Astrocyte (in vitro differentiated cells and primary cell): ENCODE measurements at regions not wholly inside any gene's neighbourhood (a gene's known extent, or its start where the extent isn't known, plus 50 kb on each side); places are given as distances from the start of the nearest gene placed in this dataset.

Experiments used
- DNase-seq: peaks from one replicate; pipeline ENCODE4 v3.0.0-alpha.2; 2010; ENCODE audit warnings: low read depth
- FAIRE-seq: peaks from 2 replicates; lab custom pipeline; 2011; peaks lifted over from hg19 to GRCh38; lab: Jason Lieb, UNC
- H2AFZ ChIP-seq: 2 replicates; pipeline ENCODE4 v1.6.0; 2012; ENCODE audit warnings: low read depth, low read length, inconsistent platforms
- H3K27ac ChIP-seq: 2 replicates; pipeline ENCODE4 v1.5.1; 2011; ENCODE audit warnings: low read depth, low read length, inconsistent platforms
- H3K27me3 ChIP-seq: 2 replicates; pipeline ENCODE4 v1.6.0; 2011; ENCODE audit warnings: low read length, inconsistent platforms; ENCODE audit not compliant: insufficient read depth
- H3K36me3 ChIP-seq: 2 replicates; pipeline ENCODE4 v1.5.1; 2011; ENCODE audit warnings: low read length, inconsistent platforms; ENCODE audit not compliant: insufficient read depth
- H3K4me1 ChIP-seq: 2 replicates; pipeline ENCODE4 v1.5.1; 2011; ENCODE audit warnings: low read length, inconsistent platforms; ENCODE audit not compliant: insufficient read depth
- H3K4me2 ChIP-seq: 2 replicates; pipeline ENCODE4 v1.6.0; 2012; ENCODE audit warnings: low read length, inconsistent platforms
- H3K4me3 ChIP-seq: 2 replicates; pipeline ENCODE4 v1.5.1; 2011; ENCODE audit warnings: low read depth, mild to moderate bottlenecking, low read length, inconsistent platforms; ENCODE audit not compliant: insufficient read depth
- H3K79me2 ChIP-seq: 2 replicates; pipeline ENCODE4 v1.6.0; 2012; ENCODE audit warnings: mild to moderate bottlenecking, low read length, inconsistent platforms; ENCODE audit not compliant: insufficient read depth
- H3K9ac ChIP-seq: 2 replicates; pipeline ENCODE4 v1.6.0; 2012; ENCODE audit warnings: mild to moderate bottlenecking, low read length, inconsistent platforms
- H3K9me3 ChIP-seq: 2 replicates; pipeline ENCODE4 v1.5.1; 2012; ENCODE audit warnings: low read depth, mild to moderate bottlenecking, low read length, inconsistent platforms; ENCODE audit not compliant: insufficient read depth
- H4K20me1 ChIP-seq: 2 replicates; pipeline ENCODE4 v1.6.0; 2012; ENCODE audit warnings: low read length, inconsistent platforms; ENCODE audit not compliant: insufficient read depth
- H3K27ac Mint-ChIP-seq: one replicate; pipeline ENCODE4 v1.8.0; 2021; ENCODE audit warnings: mild to moderate bottlenecking, mixed read lengths; ENCODE audit not compliant: unreplicated experiment
- H3K27me3 Mint-ChIP-seq: one replicate; pipeline ENCODE4 v1.8.0; 2021; ENCODE audit warnings: low read depth, mixed read lengths; ENCODE audit not compliant: unreplicated experiment
- H3K36me3 Mint-ChIP-seq: one replicate; pipeline ENCODE4 v1.8.0; 2021; ENCODE audit warnings: low read depth, mixed read lengths; ENCODE audit not compliant: unreplicated experiment
- H3K4me1 Mint-ChIP-seq: one replicate; pipeline ENCODE4 v1.8.0; 2021; ENCODE audit warnings: low read depth, mixed read lengths; ENCODE audit not compliant: unreplicated experiment
- H3K4me3 Mint-ChIP-seq: one replicate; pipeline ENCODE4 v1.8.0; 2021; ENCODE audit warnings: mild to moderate bottlenecking, moderate library complexity, mixed read lengths; ENCODE audit not compliant: unreplicated experiment
- H3K9me3 Mint-ChIP-seq: one replicate; pipeline ENCODE4 v1.8.0; 2021; ENCODE audit warnings: mild to moderate bottlenecking, mixed read lengths; ENCODE audit not compliant: unreplicated experiment
- EZH2 ChIP-seq: IDR thresholded peaks from 2 replicates; pipeline ENCODE4 v1.6.1; 2012; ENCODE audit warnings: mild to moderate bottlenecking, low read length, inconsistent platforms; ENCODE audit not compliant: insufficient read depth
- TF ChIP-seq, protein P1 (sequence below): IDR thresholded peaks from 2 replicates; pipeline ENCODE4 v1.5.1; 2011; ENCODE audit warnings: low read depth, mild to moderate bottlenecking, inconsistent platforms, low read length, moderate library complexity; ENCODE audit not compliant: insufficient read depth

- H3K27me3 Mint-ChIP-seq, result no peaks in the 10 kb centered on the region
- Histone ChIP-seq H3K4me1 (peaks cover under 1% of the 10 kb centered on the region), H2AFZ (no peak overlapping the region), H3K36me3 (no peaks in the 10 kb centered on the region), H3K9me3 (no peaks in the 10 kb centered on the region), H3K4me3 (no peak overlapping the region), H3K9ac (no peak overlapping the region), H3K27me3 (no peaks in the 10 kb centered on the region), H4K20me1 (no peaks in the 10 kb centered on the region), H3K79me2 (no peaks in the 10 kb centered on the region), H3K4me2 (no peak overlapping the region), H3K27ac (no peak overlapping the region)
- no peak for TF ChIP-seq EZH2
- TF ChIP-seq, protein P1, sequence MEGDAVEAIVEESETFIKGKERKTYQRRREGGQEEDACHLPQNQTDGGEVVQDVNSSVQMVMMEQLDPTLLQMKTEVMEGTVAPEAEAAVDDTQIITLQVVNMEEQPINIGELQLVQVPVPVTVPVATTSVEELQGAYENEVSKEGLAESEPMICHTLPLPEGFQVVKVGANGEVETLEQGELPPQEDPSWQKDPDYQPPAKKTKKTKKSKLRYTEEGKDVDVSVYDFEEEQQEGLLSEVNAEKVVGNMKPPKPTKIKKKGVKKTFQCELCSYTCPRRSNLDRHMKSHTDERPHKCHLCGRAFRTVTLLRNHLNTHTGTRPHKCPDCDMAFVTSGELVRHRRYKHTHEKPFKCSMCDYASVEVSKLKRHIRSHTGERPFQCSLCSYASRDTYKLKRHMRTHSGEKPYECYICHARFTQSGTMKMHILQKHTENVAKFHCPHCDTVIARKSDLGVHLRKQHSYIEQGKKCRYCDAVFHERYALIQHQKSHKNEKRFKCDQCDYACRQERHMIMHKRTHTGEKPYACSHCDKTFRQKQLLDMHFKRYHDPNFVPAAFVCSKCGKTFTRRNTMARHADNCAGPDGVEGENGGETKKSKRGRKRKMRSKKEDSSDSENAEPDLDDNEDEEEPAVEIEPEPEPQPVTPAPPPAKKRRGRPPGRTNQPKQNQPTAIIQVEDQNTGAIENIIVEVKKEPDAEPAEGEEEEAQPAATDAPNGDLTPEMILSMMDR, result no peak
- peak; percentile 63 for FAIRE-seq
- no peak overlapping the region for H3K27ac Mint-ChIP-seq
- no peaks in the 10 kb centered on the region for H3K36me3 Mint-ChIP-seq
- DNase-seq, result peak; percentile 76
- no peak overlapping the region for H3K4me3 Mint-ChIP-seq
- H3K4me1 Mint-ChIP-seq, result peaks cover 18% of the 10 kb centered on the region
- H3K9me3 Mint-ChIP-seq, result peaks cover 5% of the 10 kb centered on the region
Observed at GRCh38 chr2:39991298-39991697, 212.2 kb upstream of the THUMPD2 start.

GRCh38 chr2:39990335-39990900, 211.4 kb upstream of the THUMPD2 start:
- no peaks in the 10 kb centered on the region for H3K9me3 ChIP-seq
- H3K4me1 ChIP-seq, result no peaks in the 10 kb centered on the region
- no peak for FAIRE-seq
- no peaks in the 10 kb centered on the region for H3K27me3 Mint-ChIP-seq
- H3K4me2 ChIP-seq, result no peak overlapping the region
- no peak overlapping the region for H3K27ac Mint-ChIP-seq
- TF ChIP-seq, protein P1, result no peak
- TF ChIP-seq EZH2, result no peak
- no peaks in the 10 kb centered on the region for H3K79me2 ChIP-seq
- peak; percentile 82 for DNase-seq
- no peak overlapping the region for H3K4me3 ChIP-seq
- H2AFZ ChIP-seq, result no peak overlapping the region
- H3K9ac ChIP-seq, result no peak overlapping the region
- peaks cover 11% of the 10 kb centered on the region for H3K4me1 Mint-ChIP-seq
- H3K9me3 Mint-ChIP-seq, result peaks cover 4% of the 10 kb centered on the region
- H3K27me3 ChIP-seq, result no peaks in the 10 kb centered on the region
- no peaks in the 10 kb centered on the region for H3K36me3 Mint-ChIP-seq
- no peak overlapping the region for H3K4me3 Mint-ChIP-seq
- H3K36me3 ChIP-seq, result no peaks in the 10 kb centered on the region
- no peaks in the 10 kb centered on the region for H4K20me1 ChIP-seq
- no peak overlapping the region for H3K27ac ChIP-seq

GRCh38 chr2:39989888-39990287, 210.8 kb upstream of the THUMPD2 start:
- DNase-seq (no peak), FAIRE-seq (no peak)
- H3K4me3 ChIP-seq, result no peak overlapping the region
- no peak overlapping the region for H3K27ac Mint-ChIP-seq
- TF ChIP-seq, protein P1, result no peak
- TF ChIP-seq EZH2, result no peak
- H3K9me3 Mint-ChIP-seq, result peaks cover 4% of the 10 kb centered on the region
- H3K4me3 Mint-ChIP-seq, result no peak overlapping the region
- H3K9ac ChIP-seq, result no peak overlapping the region
- peaks cover 9% of the 10 kb centered on the region for H3K4me1 Mint-ChIP-seq
- no peaks in the 10 kb centered on the region for H3K27me3 Mint-ChIP-seq
- no peaks in the 10 kb centered on the region for H3K79me2 ChIP-seq
- no peak overlapping the region for H3K27ac ChIP-seq
- H3K4me2 ChIP-seq, result no peak overlapping the region
- H4K20me1 ChIP-seq, result no peaks in the 10 kb centered on the region
- no peak overlapping the region for H2AFZ ChIP-seq
- H3K36me3 Mint-ChIP-seq, result no peaks in the 10 kb centered on the region
- no peaks in the 10 kb centered on the region for H3K9me3 ChIP-seq
- H3K27me3 ChIP-seq, result no peaks in the 10 kb centered on the region
- H3K4me1 ChIP-seq, result no peaks in the 10 kb centered on the region
- H3K36me3 ChIP-seq, result no peaks in the 10 kb centered on the region
